HG03354 (cell line): ENCODE measurements at regions not wholly inside any gene's neighbourhood (a gene's known extent, or its start where the extent isn't known, plus 50 kb on each side); places are given as distances from the start of the nearest gene placed in this dataset.

Experiments used
- ATAC-seq: cut with Tn5 transposase; IDR thresholded peaks from one replicate; pipeline ENCODE4 v1.9.1; 2021; ENCODE audit warnings: mild to moderate bottlenecking; ENCODE audit not compliant: unreplicated experiment, poor library complexity, severe bottlenecking

GRCh38 chr1:239587574-239588369 is 201.4 kb downstream of the CHRM3 start:
- no peak for ATAC-seq

DNA sequence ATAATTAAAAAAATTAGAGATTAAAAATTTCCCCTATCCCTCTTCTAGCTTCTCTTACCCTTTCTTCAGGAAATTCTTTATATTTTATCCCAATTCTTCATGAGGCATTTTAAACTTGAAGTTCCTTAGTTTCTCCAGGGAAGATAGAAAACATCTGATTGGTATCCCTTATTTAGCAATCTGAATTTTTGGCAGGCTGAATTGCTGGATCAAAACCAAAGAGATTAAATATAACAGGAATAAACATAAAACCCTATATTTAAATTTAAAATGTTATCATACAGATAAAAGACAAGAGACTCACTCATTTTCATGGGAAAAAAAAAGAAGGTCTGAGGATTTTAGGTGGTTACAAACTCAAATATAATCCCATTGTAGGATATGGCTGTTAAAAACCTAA is 204.2 kb downstream of the CHRM3 start:
- no peak for ATAC-seq

GRCh38 chr1:239593527-239593926 is 207.2 kb downstream of the CHRM3 start:
- ATAC-seq: no peak

DNA sequence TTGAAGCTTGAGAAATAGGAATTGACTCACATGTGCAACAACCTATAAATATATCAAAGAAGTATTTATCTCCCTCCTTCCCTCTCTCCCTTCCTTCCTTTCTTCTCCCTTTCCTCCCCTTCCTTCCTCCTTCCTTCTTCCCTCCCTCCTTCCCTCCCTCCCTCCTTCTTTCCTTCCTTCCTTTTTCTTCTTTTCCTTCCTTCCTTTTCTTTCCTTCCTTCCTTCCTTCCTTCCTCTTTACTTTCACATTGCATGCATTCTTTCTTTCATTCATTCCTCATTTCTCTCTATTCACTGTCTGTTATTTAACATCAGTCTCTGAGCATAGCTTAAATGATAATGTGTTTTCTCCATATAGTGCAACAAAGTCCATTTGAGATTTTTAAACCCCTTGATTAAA is 214.2 kb downstream of the CHRM3 start:
- ATAC-seq: no peak

DNA sequence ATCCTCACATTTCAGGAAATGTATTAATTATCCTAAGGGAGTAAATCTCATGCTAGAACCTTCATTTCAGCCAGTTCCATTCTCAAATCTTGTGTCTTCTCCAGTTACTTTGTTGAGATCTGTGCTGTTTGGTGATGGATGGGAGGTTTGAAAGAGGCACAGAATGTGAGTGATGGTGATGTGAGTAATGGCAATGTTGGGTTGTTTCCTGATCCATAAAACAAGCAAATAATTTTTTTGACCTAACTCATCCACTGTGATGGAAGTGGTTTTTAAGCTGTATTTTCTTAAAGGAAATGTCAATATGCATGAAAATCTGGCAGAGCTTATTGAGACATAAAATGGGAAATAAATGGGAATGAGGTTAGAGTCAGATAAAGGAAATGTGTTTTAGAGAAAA is 214.7 kb downstream of the CHRM3 start:
- ATAC-seq: no peak

DNA sequence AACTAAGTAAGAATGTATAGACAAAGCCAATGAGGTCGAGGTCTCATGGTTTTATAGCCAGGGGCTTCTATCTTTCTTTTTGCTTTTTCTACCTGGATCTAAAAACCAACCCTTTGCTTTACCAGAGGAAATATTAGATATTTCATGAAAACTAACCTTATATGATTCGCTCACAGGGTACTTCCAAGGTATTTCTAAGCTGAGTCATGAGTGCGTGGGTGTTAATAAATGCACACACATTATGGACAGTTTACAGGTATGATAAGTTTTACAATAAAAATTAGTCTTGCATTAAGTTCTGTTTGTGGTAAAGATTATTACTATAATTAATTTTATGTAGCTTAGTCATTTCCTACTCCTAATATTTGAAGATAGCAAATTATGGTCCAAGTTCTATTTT is 217.2 kb downstream of the CHRM3 start:
- ATAC-seq: no peak

GRCh38 chr1:239606850-239607400 is 220.6 kb downstream of the CHRM3 start:
- ATAC-seq: no peak

DNA sequence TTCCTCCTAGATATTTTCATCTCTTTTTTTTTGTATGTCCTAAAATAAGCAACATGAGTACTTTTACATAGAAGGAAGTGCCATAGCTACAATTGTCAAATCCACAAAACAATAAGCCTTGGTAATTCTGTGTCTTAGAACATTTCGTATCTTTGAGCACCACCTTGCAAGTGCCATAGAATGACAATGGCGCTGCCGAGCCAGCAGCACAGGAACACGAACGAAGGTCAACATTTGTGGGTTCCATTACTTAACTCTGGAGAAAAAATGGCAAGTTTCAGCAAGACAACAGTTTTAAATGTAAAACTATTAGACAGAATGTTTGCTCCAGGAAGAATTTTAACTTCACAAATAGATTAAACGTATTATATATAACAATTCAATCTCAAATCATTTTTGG is 222.1 kb downstream of the CHRM3 start:
- ATAC-seq: no peak

GRCh38 chr1:239612379-239612778 is 226.0 kb downstream of the CHRM3 start:
- ATAC-seq: no peak

GRCh38 chr1:239616673-239617072 is 230.3 kb downstream of the CHRM3 start:
- ATAC-seq: no peak

DNA sequence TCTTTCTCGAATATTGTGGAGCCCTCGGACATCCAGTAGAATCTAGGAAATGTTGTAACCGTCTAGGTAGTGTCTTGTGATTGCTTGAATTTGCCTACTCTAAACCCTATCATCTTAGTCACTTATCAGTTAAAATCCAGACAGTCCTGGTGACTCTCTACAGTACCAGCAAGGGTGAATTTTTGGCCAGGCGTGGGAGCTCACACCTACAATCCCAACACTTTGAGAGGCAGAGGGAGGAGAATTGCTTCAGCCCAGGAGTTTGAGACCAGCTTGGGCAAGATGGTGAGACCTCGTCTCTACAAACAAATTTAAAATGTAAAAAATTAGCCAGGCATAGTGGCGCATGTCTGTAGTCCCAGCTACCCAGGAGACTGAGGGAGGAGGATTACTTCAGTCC is 230.9 kb downstream of the CHRM3 start:
- ATAC-seq: no peak

DNA sequence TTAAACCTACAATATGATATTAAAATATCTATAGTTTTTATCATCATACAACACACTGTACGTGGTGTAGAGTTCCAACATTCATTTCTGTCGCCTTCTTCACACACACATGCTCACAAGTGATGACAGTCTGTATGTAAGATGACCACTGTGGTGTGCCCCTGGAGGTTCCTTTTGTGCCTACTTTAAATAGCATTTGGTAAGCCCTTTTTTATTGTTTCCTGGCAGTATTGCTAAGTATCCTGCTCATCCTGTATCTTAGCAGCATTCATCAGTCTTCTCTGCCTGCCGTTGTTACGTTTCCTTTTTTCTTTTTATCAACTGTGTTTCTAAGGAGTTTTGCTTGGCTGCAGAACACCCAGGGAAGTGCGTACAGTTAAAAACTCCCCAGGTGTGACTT is 231.4 kb downstream of the CHRM3 start:
- ATAC-seq: no peak

- ATAC-seq: no peak
Measured at GRCh38 chr1:239619190-239619589, 232.8 kb downstream of the CHRM3 start.

DNA sequence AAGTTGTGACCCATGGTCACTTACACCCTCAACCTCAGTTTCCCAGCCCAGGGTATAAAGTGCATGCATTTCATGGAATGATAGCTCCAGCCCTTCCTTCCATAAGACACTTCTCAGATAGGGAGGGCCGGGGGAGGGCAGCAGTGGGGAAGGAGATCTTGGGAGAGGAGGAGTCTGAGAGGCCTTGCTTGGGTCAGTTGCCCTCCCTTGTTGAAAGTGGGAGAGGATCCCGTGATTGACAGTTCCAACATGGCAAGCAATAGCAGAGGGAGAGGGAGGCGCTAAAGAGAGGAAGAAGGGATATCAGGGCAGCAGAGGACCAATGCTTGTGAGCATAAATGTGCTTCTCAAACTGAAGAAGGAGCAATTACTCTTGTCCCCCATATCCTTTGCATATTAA is 244.4 kb downstream of the CHRM3 start:
- ATAC-seq: no peak

DNA sequence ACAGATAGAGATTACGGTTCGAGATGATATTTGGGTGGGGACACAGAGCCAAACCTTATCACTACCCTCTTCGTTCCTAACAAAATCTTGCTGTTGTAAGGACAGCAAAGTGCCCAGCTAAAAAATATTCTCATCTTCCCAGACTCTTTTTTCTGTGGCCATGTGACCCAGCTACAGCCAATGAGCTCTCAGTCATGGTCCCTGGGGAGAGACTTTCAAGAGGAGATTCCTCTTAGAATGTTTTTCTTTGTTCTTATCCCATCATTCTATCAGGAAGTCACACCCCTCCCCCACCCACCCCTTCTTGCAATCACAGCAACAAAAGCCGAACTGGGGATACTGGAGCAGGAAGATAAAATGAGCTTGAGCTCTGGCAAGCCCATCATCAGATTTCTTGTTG is 247.1 kb downstream of the CHRM3 start:
- ATAC-seq: no peak

DNA sequence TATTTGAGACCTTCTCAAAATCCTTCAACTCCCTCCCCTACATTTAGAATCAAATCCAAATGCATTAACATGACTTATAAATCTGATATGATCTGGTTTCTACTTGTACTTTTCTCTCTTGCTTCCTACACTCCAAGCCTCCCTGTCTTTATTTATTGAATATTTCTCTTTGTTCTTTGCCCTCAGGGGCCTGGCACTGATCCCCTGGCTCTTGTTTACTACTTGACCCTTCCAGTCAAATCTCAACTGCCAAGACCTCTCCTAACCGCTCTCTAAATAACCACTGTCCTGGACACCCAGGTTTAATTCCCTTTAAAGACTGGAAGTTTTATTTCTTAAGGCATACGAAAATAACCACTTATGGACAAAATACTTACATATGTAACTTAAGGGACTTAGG is 248.9 kb downstream of the CHRM3 start:
- ATAC-seq: no peak

GRCh38 chr1:239636347-239636746 is 250.0 kb downstream of the CHRM3 start:
- no peak for ATAC-seq

DNA sequence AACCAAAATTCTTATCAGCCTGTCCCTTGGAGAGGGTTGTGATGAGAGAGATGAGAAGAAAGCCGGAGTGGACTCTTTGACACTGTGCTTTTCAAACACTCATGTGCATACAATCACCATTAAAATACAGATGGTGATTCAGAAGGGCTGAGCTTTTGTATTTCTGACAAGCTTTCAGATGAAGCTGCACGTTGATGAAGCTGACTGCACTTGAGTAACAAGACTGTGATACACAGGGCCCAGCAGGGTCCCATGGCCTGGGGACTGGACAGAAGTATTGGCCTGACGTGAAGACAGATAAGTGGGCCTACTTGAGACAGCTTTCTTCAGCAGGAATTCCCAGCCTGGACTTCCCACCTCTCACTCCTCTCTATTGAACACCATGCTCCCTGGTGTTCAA is 258.2 kb downstream of the CHRM3 start:
- no peak for ATAC-seq

- ATAC-seq: no peak
Measured at GRCh38 chr1:239647045-239647444, 260.7 kb downstream of the CHRM3 start.

DNA sequence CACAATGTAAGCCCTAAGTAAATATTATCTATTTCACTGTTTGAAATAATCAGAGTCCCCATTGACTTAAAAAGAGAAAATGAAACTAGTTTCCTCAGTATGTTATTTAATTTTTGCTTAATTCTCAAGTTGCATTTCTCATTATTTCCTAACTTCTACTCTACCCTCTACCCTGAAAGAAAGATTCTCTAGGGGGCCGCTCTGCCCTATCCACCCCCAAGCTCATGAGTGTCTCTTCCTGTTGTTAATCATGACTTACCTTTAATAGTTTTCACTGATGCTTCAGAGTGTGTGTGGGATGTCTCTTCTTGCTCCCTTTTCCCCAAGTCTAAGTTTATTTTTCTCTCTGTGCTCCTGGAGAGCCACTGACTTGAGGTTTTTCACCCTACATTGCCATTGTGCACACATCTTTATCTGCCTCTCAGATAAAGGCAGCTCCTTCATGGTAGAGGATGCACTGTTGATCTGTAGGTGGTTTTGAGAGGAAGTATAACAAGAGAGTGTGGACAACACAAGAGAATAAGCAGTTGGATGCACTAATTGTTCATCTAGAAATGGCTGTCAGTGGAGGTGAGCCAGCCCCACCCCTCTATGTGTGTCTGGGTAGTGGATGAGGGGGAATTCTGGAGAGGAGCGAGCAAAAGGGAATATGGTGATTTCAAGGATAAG is 261.7 kb downstream of the CHRM3 start:
- ATAC-seq: no peak

DNA sequence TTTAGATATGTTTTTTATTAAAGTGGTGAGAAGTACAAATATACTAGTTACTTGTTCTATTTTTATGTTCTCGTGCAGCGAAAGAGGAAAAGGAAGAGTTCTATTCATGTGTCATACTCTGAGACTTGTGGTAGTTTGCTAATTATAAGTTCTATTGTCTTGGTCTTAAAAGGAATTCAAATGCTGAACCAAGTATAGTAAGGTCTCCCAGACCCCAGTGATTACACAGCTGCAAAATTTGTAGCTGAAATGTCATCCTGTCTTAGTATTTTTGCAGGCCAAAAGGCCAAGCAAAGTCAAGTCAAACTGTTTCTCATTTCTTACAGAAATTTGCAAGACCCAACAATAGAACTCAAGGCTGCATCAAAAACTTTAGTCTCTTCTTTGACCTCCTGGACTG is 268.7 kb downstream of the CHRM3 start:
- no peak for ATAC-seq
